GM12891 (cell line): ENCODE measurements at regions not wholly inside any gene's neighbourhood (a gene's known extent, or its start where the extent isn't known, plus 50 kb on each side); places are given as distances from the start of the nearest gene placed in this dataset.

Experiments used
- DNase-seq: peaks from one replicate; pipeline ENCODE4 v3.0.0; 2011; ENCODE audit warnings: low spot score; ENCODE audit not compliant: insufficient read length
- FAIRE-seq: peaks from 2 replicates; lab custom pipeline; 2011; peaks lifted over from hg19 to GRCh38; lab: Jason Lieb, UNC
- PAX5 ChIP-seq: IDR thresholded peaks from 2 replicates; pipeline ENCODE4 v1.6.1; 2011; ENCODE audit warnings: low read length, moderate library complexity, mild to moderate bottlenecking; ENCODE audit not compliant: insufficient read depth, severe bottlenecking
- POLR2A ChIP-seq: IDR thresholded peaks from 2 replicates; pipeline ENCODE4 v1.6.1; 2011; ENCODE audit warnings: low read depth, low read length, control low read depth
- POLR2AphosphoS5 ChIP-seq: IDR thresholded peaks from 2 replicates; pipeline ENCODE4 v1.6.1; 2011; ENCODE audit warnings: low read depth, low read length, control low read depth
- POU2F2 ChIP-seq: IDR thresholded peaks from 2 replicates; pipeline ENCODE4 v1.6.1; 2011; ENCODE audit warnings: low read depth, mild to moderate bottlenecking, control low read depth, low read length, moderate library complexity
- SPI1 ChIP-seq: IDR thresholded peaks from 2 replicates; pipeline ENCODE4 v1.6.1; 2011; ENCODE audit warnings: low read depth, low read length, control low read depth
- TAF1 ChIP-seq: IDR thresholded peaks from 2 replicates; pipeline ENCODE4 v1.6.1; 2011; ENCODE audit warnings: low read depth, low read length, control low read depth

GRCh38 chr21:35871906-35872305, 188.4 kb downstream of the SETD4 start:
- no peak for TF ChIP-seq POLR2A
- TF ChIP-seq TAF1: no peak
- TF ChIP-seq POLR2AphosphoS5: no peak
- TF ChIP-seq POU2F2: no peak
- no peak for TF ChIP-seq SPI1
- TF ChIP-seq PAX5: no peak
- FAIRE-seq (no peak), DNase-seq (no peak)

GRCh38 chr21:35868869-35869223, 191.5 kb downstream of the SETD4 start:
- DNase-seq (no peak), FAIRE-seq (no peak)
- TF ChIP-seq SPI1 (no peak), TAF1 (no peak)

GRCh38 chr21:35868005-35868868, 192.1 kb downstream of the SETD4 start:
- FAIRE-seq (no peak), DNase-seq (no peak)
- no peak for TF ChIP-seq POLR2AphosphoS5
- no peak for TF ChIP-seq PAX5
- TF ChIP-seq TAF1: no peak
- TF ChIP-seq SPI1: peak; percentile 80
- no peak for TF ChIP-seq POLR2A

GRCh38 chr21:35864039-35864438, 196.3 kb downstream of the SETD4 start:
- no peak for FAIRE-seq
- TF ChIP-seq PAX5: no peak
- no peak for TF ChIP-seq POLR2A
- TF ChIP-seq SPI1: no peak
- no peak for TF ChIP-seq POU2F2
- TF ChIP-seq TAF1: no peak
- no peak for TF ChIP-seq POLR2AphosphoS5
- DNase-seq: no peak

GRCh38 chr21:35862969-35863368, 197.4 kb downstream of the SETD4 start:
- no peak for TF ChIP-seq POLR2AphosphoS5
- no peak for TF ChIP-seq POLR2A
- no peak for TF ChIP-seq SPI1
- no peak for TF ChIP-seq POU2F2
- TF ChIP-seq PAX5: no peak
- TF ChIP-seq TAF1: no peak
- no peak for FAIRE-seq
- no peak for DNase-seq

GRCh38 chr21:35861661-35862060, 198.7 kb downstream of the SETD4 start:
- TF ChIP-seq SPI1 (no peak), TAF1 (no peak), POLR2AphosphoS5 (no peak), PAX5 (no peak), POU2F2 (no peak), POLR2A (no peak)
- no peak for DNase-seq

GRCh38 chr21:35860189-35860869, 200.0 kb downstream of the SETD4 start:
- FAIRE-seq: no peak
- DNase-seq: no peak
- TF ChIP-seq POLR2A (no peak), POU2F2 (no peak), PAX5 (no peak), POLR2AphosphoS5 (no peak), SPI1 (no peak)

More at GRCh38 chr21:35861661-35862060, 198.7 kb downstream of the SETD4 start:
- no peak for FAIRE-seq

- FAIRE-seq: no peak
Observed at GRCh38 chr21:35859677-35860076, 200.6 kb downstream of the SETD4 start.

GRCh38 chr21:35857095-35857494, 203.2 kb downstream of the SETD4 start:
- no peak for FAIRE-seq
- DNase-seq: no peak
- TF ChIP-seq TAF1: no peak
- TF ChIP-seq PAX5: no peak
- TF ChIP-seq POLR2AphosphoS5: no peak
- no peak for TF ChIP-seq POLR2A
- TF ChIP-seq SPI1: no peak
- no peak for TF ChIP-seq POU2F2

More at GRCh38 chr21:35859677-35860076, 200.6 kb downstream of the SETD4 start:
- no peak for TF ChIP-seq PAX5
- no peak for TF ChIP-seq POLR2A
- no peak for TF ChIP-seq POU2F2
- no peak for TF ChIP-seq POLR2AphosphoS5
- no peak for TF ChIP-seq TAF1
- TF ChIP-seq SPI1: no peak
- DNase-seq: no peak

- FAIRE-seq: no peak
- DNase-seq: no peak
- no peak for TF ChIP-seq TAF1
- TF ChIP-seq SPI1: no peak
- TF ChIP-seq POLR2A: no peak
- no peak for TF ChIP-seq POU2F2
- no peak for TF ChIP-seq PAX5
- no peak for TF ChIP-seq POLR2AphosphoS5
Observed at GRCh38 chr21:35855484-35855883, 204.8 kb downstream of the SETD4 start.
